GM19351 (cell line): ENCODE measurements at regions not wholly inside any gene's neighbourhood (a gene's known extent, or its start where the extent isn't known, plus 50 kb on each side); places are given as distances from the start of the nearest gene placed in this dataset.

Source experiments
- ATAC-seq: cut with Tn5 transposase; IDR thresholded peaks from one replicate; pipeline ENCODE4 v1.9.1; 2021; ENCODE audit warnings: mild to moderate bottlenecking, moderate library complexity; ENCODE audit not compliant: unreplicated experiment

GRCh38 chr5:3734632-3735031 is 139.0 kb downstream of the IRX1 start:
- ATAC-seq: no peak

- no peak for ATAC-seq
These were observed 140.8 kb downstream of the IRX1 start for GRCh38 chr5:3736466-3736865.

- no peak for ATAC-seq
These were observed 141.3 kb downstream of the IRX1 start for GRCh38 chr5:3736926-3737325.

GRCh38 chr5:3738919-3739318 is 143.3 kb downstream of the IRX1 start:
- no peak for ATAC-seq

- ATAC-seq: no peak
These were observed 145.1 kb downstream of the IRX1 start for GRCh38 chr5:3740546-3741373.

GRCh38 chr5:3741374-3741770 is 145.7 kb downstream of the IRX1 start:
- no peak for ATAC-seq

- ATAC-seq: no peak
These were observed 147.1 kb downstream of the IRX1 start for GRCh38 chr5:3742750-3743149.

GRCh38 chr5:3751846-3752245 is 156.2 kb downstream of the IRX1 start:
- ATAC-seq: no peak

GRCh38 chr5:3778000-3778550 is 182.4 kb downstream of the IRX1 start:
- no peak for ATAC-seq

GRCh38 chr5:3778945-3779344 is 183.3 kb downstream of the IRX1 start:
- no peak for ATAC-seq

- ATAC-seq: no peak
These were observed 184.6 kb downstream of the IRX1 start for GRCh38 chr5:3780278-3780677.

- ATAC-seq: no peak
These were observed 185.3 kb downstream of the IRX1 start for GRCh38 chr5:3780907-3781306.

GRCh38 chr5:3784854-3785253 is 189.2 kb downstream of the IRX1 start:
- ATAC-seq: no peak

- no peak for ATAC-seq
These were observed 190.5 kb downstream of the IRX1 start for GRCh38 chr5:3786165-3786564.

GRCh38 chr5:3786891-3787430 is 191.3 kb downstream of the IRX1 start:
- no peak for ATAC-seq

GRCh38 chr5:3787604-3788003 is 192.0 kb downstream of the IRX1 start:
- ATAC-seq: no peak

- no peak for ATAC-seq
These were observed 194.0 kb downstream of the IRX1 start for GRCh38 chr5:3789519-3790193.

- no peak for ATAC-seq
These were observed 197.5 kb downstream of the IRX1 start for GRCh38 chr5:3793162-3793561.

GRCh38 chr5:3794611-3795010 is 199.0 kb downstream of the IRX1 start:
- ATAC-seq: no peak

GRCh38 chr5:3796736-3797135 is 201.1 kb downstream of the IRX1 start:
- ATAC-seq: no peak

GRCh38 chr5:3801967-3802366 is 206.3 kb downstream of the IRX1 start:
- no peak for ATAC-seq

GRCh38 chr5:3809455-3809854 is 213.8 kb downstream of the IRX1 start:
- ATAC-seq: no peak
